ENCODE measurements at regions not wholly inside any gene's neighbourhood (a gene's known extent, or its start where the extent isn't known, plus 50 kb on each side); places are given as distances from the start of the nearest gene placed in this dataset.

- TF ChIP-seq CTCF (IDR thresholded peaks at IDR 0.05) (no peak), EZH2 (IDR thresholded peaks at IDR 0.05; ENCODE audit: borderline replicate concordance, insufficient read depth, low read depth, low read length, poor library complexity, severe bottlenecking) (no peak)
These were observed 68.5 kb upstream of the LRIG3 start for GRCh38 chr12:58988643-58989344.

All from B cell (primary cell).